A549 (cell line): ENCODE measurements at regions not wholly inside any gene's neighbourhood (a gene's known extent, or its start where the extent isn't known, plus 50 kb on each side); places are given as distances from the start of the nearest gene placed in this dataset.

Source experiments
- EHMT2 ChIP-seq: fragments of 200-600 bp; sonication (generic); IDR thresholded peaks from 2 replicates; pipeline ENCODE4 v1.6.1; 2016; ENCODE audit warnings: antibody characterized with exemption, low read depth, mild to moderate bottlenecking, moderate library complexity
- HDAC2 ChIP-seq: fragments of 200-600 bp; sonication (generic); IDR thresholded peaks from 2 replicates; pipeline ENCODE4 v1.6.1; 2016
- KDM1A ChIP-seq: fragments of 200-600 bp; sonication (generic); IDR thresholded peaks from 2 replicates; pipeline ENCODE4 v1.6.1; 2016; ENCODE audit warnings: low read depth, mild to moderate bottlenecking
- POLR2A ChIP-seq: IDR thresholded peaks from 2 replicates; pipeline ENCODE4 v1.6.1; 2012; ENCODE audit warnings: mild to moderate bottlenecking, low read length
- RAD21 ChIP-seq, 2 experiments: fragments of >200 bp in 1 of 2; sonication (Bioruptor Twin) in 1 of 2; formaldehyde crosslinking in 1 of 2; IDR thresholded peaks in 1 of 2; conservative IDR thresholded peaks in 1 of 2; 2 replicates in 1 of 2; 3 replicates in 1 of 2; pipeline ENCODE4 v1.6.1; 2012 to 2018; ENCODE audit warnings: inconsistent platforms in 1 of 2
- RNF2 ChIP-seq: fragments of 200-600 bp; sonication (generic); IDR thresholded peaks from 2 replicates; pipeline ENCODE4 v1.6.1; 2016; ENCODE audit warnings: low read depth, mild to moderate bottlenecking, antibody characterized with exemption, moderate library complexity, borderline replicate concordance
- TF ChIP-seq, protein P1 (sequence below): fragments of 200-600 bp; sonication (generic); IDR thresholded peaks from 2 replicates; pipeline ENCODE4 v1.6.1; 2016; ENCODE audit warnings: antibody characterized with exemption, mild to moderate bottlenecking, moderate library complexity
- TF ChIP-seq, protein P2 (sequence below): fragments of >200 bp; sonication (Bioruptor Twin); formaldehyde crosslinking; IDR thresholded peaks from 3 replicates; pipeline ENCODE4 v1.5.1; 2016
- TF ChIP-seq, protein P3 (sequence below): IDR thresholded peaks from 2 replicates; pipeline ENCODE4 v1.6.1; 2012
- TF ChIP-seq, protein P4 (sequence below): fragments of 450-650 bp; IDR thresholded peaks from 2 replicates; pipeline ENCODE4 v1.6.1; 2014; ENCODE audit warnings: antibody characterized with exemption
- TF ChIP-seq, protein P5 (sequence below): IDR thresholded peaks from 2 replicates; pipeline ENCODE4 v1.6.1; 2012
- TF ChIP-seq, protein P6 (sequence below): fragments of 150-350 bp; IDR thresholded peaks from 2 replicates; pipeline ENCODE4 v1.6.1; 2014; ENCODE audit warnings: low read depth, mild to moderate bottlenecking, low read length

DNA sequence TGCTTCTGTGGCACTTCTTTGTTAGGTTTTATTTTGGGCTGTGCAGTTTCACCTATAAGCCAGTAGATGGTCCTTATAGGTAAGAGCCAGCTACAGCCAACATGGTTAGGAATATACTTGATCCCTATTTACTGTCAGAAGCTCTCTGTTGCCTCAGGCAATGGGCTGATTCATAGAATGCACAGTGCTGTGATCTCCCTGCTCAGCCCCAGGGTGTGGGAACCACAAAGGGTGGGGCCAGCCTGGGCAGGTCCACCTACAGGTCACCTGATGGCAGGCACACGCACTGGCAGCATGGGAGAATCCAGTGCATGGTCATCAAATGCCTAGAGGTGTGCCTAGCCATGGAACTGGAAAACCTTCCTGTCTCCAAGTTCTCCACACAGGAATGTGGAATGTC lies 191.9 kb downstream of the MOXD1 start:
- no peak for TF ChIP-seq EHMT2
- TF ChIP-seq, protein P1, sequence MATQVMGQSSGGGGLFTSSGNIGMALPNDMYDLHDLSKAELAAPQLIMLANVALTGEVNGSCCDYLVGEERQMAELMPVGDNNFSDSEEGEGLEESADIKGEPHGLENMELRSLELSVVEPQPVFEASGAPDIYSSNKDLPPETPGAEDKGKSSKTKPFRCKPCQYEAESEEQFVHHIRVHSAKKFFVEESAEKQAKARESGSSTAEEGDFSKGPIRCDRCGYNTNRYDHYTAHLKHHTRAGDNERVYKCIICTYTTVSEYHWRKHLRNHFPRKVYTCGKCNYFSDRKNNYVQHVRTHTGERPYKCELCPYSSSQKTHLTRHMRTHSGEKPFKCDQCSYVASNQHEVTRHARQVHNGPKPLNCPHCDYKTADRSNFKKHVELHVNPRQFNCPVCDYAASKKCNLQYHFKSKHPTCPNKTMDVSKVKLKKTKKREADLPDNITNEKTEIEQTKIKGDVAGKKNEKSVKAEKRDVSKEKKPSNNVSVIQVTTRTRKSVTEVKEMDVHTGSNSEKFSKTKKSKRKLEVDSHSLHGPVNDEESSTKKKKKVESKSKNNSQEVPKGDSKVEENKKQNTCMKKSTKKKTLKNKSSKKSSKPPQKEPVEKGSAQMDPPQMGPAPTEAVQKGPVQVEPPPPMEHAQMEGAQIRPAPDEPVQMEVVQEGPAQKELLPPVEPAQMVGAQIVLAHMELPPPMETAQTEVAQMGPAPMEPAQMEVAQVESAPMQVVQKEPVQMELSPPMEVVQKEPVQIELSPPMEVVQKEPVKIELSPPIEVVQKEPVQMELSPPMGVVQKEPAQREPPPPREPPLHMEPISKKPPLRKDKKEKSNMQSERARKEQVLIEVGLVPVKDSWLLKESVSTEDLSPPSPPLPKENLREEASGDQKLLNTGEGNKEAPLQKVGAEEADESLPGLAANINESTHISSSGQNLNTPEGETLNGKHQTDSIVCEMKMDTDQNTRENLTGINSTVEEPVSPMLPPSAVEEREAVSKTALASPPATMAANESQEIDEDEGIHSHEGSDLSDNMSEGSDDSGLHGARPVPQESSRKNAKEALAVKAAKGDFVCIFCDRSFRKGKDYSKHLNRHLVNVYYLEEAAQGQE = no peak
- TF ChIP-seq, protein P2, sequence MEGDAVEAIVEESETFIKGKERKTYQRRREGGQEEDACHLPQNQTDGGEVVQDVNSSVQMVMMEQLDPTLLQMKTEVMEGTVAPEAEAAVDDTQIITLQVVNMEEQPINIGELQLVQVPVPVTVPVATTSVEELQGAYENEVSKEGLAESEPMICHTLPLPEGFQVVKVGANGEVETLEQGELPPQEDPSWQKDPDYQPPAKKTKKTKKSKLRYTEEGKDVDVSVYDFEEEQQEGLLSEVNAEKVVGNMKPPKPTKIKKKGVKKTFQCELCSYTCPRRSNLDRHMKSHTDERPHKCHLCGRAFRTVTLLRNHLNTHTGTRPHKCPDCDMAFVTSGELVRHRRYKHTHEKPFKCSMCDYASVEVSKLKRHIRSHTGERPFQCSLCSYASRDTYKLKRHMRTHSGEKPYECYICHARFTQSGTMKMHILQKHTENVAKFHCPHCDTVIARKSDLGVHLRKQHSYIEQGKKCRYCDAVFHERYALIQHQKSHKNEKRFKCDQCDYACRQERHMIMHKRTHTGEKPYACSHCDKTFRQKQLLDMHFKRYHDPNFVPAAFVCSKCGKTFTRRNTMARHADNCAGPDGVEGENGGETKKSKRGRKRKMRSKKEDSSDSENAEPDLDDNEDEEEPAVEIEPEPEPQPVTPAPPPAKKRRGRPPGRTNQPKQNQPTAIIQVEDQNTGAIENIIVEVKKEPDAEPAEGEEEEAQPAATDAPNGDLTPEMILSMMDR = no peak
- TF ChIP-seq, protein P3, sequence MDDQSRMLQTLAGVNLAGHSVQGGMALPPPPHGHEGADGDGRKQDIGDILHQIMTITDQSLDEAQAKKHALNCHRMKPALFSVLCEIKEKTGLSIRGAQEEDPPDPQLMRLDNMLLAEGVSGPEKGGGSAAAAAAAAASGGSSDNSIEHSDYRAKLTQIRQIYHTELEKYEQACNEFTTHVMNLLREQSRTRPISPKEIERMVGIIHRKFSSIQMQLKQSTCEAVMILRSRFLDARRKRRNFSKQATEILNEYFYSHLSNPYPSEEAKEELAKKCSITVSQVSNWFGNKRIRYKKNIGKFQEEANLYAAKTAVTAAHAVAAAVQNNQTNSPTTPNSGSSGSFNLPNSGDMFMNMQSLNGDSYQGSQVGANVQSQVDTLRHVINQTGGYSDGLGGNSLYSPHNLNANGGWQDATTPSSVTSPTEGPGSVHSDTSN = no peak
- TF ChIP-seq, protein P4, sequence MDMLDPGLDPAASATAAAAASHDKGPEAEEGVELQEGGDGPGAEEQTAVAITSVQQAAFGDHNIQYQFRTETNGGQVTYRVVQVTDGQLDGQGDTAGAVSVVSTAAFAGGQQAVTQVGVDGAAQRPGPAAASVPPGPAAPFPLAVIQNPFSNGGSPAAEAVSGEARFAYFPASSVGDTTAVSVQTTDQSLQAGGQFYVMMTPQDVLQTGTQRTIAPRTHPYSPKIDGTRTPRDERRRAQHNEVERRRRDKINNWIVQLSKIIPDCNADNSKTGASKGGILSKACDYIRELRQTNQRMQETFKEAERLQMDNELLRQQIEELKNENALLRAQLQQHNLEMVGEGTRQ = no peak
- TF ChIP-seq POLR2A = no peak
- TF ChIP-seq, protein P5, sequence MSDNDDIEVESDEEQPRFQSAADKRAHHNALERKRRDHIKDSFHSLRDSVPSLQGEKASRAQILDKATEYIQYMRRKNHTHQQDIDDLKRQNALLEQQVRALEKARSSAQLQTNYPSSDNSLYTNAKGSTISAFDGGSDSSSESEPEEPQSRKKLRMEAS = no peak
- TF ChIP-seq, protein P6, sequence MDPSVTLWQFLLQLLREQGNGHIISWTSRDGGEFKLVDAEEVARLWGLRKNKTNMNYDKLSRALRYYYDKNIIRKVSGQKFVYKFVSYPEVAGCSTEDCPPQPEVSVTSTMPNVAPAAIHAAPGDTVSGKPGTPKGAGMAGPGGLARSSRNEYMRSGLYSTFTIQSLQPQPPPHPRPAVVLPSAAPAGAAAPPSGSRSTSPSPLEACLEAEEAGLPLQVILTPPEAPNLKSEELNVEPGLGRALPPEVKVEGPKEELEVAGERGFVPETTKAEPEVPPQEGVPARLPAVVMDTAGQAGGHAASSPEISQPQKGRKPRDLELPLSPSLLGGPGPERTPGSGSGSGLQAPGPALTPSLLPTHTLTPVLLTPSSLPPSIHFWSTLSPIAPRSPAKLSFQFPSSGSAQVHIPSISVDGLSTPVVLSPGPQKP = no peak
- no peak for TF ChIP-seq KDM1A
- no peak for TF ChIP-seq RAD21 (conservative IDR thresholded peaks at IDR 0.05 in 1 of 2, IDR thresholded peaks at IDR 0.05 in 1 of 2)
- TF ChIP-seq HDAC2 = no peak
- no peak for TF ChIP-seq RNF2
